Mucosa of stomach (tissue), 1 donor: ENCODE measurements at regions not wholly inside any gene's neighbourhood (a gene's known extent, or its start where the extent isn't known, plus 50 kb on each side); places are given as distances from the start of the nearest gene placed in this dataset.

Experiments used
- H3K27me3 ChIP-seq: one replicate; pipeline ENCODE4 v1.7.0; 2013; ENCODE audit warnings: mild to moderate bottlenecking, low read length; ENCODE audit not compliant: control insufficient read depth, insufficient read depth
- H3K36me3 ChIP-seq: one replicate; pipeline ENCODE4 v1.7.0; 2013; ENCODE audit warnings: low read length; ENCODE audit not compliant: control insufficient read depth, insufficient read depth
- H3K4me1 ChIP-seq: one replicate; pipeline ENCODE4 v1.7.0; 2013; ENCODE audit warnings: mild to moderate bottlenecking, low read length; ENCODE audit not compliant: control insufficient read depth, insufficient read depth
- H3K4me3 ChIP-seq: one replicate; pipeline ENCODE4 v1.7.0; 2013; ENCODE audit warnings: low read length
- H3K9ac ChIP-seq: one replicate; pipeline ENCODE4 v1.7.0; 2013; ENCODE audit warnings: mild to moderate bottlenecking, low read length, moderate library complexity
- H3K9me3 ChIP-seq: one replicate; pipeline ENCODE4 v1.7.0; 2013; ENCODE audit warnings: mild to moderate bottlenecking, low read length, moderate library complexity; ENCODE audit not compliant: control insufficient read depth
- donor health status: Pancreatic carcinoma.

GRCh38 chr22:48938741-48939140 is 888.9 kb downstream of the BRD1 start:
- Histone ChIP-seq H3K9ac (no peak overlapping the region), H3K27me3 (no peaks in the 10 kb centered on the region), H3K4me1 (no peaks in the 10 kb centered on the region), H3K36me3 (no peaks in the 10 kb centered on the region), H3K9me3 (no peaks in the 10 kb centered on the region), H3K4me3 (no peak overlapping the region)

- Histone ChIP-seq H3K9me3 (no peaks in the 10 kb centered on the region), H3K36me3 (no peaks in the 10 kb centered on the region), H3K4me3 (no peak overlapping the region), H3K9ac (no peak overlapping the region), H3K27me3 (no peaks in the 10 kb centered on the region), H3K4me1 (no peaks in the 10 kb centered on the region)
These were observed 890.5 kb downstream of the BRD1 start for GRCh38 chr22:48937032-48937639.

- Histone ChIP-seq H3K9ac (no peak overlapping the region), H3K9me3 (no peaks in the 10 kb centered on the region), H3K27me3 (no peaks in the 10 kb centered on the region), H3K4me3 (no peak overlapping the region), H3K36me3 (no peaks in the 10 kb centered on the region), H3K4me1 (no peaks in the 10 kb centered on the region)
These were observed 891.3 kb downstream of the BRD1 start for GRCh38 chr22:48936391-48936790.

- H3K9ac ChIP-seq: no peak overlapping the region
- H3K36me3 ChIP-seq: no peaks in the 10 kb centered on the region
- no peak overlapping the region for H3K4me3 ChIP-seq
- no peaks in the 10 kb centered on the region for H3K27me3 ChIP-seq
- H3K9me3 ChIP-seq: no peaks in the 10 kb centered on the region
- H3K4me1 ChIP-seq: no peaks in the 10 kb centered on the region
These were observed 893.2 kb downstream of the BRD1 start for GRCh38 chr22:48934446-48934845.

GRCh38 chr22:48931452-48931851 is 896.2 kb downstream of the BRD1 start:
- no peaks in the 10 kb centered on the region for H3K36me3 ChIP-seq
- H3K9ac ChIP-seq: no peak overlapping the region
- H3K9me3 ChIP-seq: no peaks in the 10 kb centered on the region
- no peaks in the 10 kb centered on the region for H3K27me3 ChIP-seq
- H3K4me3 ChIP-seq: no peak overlapping the region
- no peaks in the 10 kb centered on the region for H3K4me1 ChIP-seq

GRCh38 chr22:48929276-48929790 is 898.3 kb downstream of the BRD1 start:
- Histone ChIP-seq H3K9me3 (no peaks in the 10 kb centered on the region), H3K4me3 (no peak overlapping the region), H3K36me3 (no peaks in the 10 kb centered on the region), H3K9ac (no peak overlapping the region), H3K4me1 (no peaks in the 10 kb centered on the region), H3K27me3 (no peaks in the 10 kb centered on the region)

- no peaks in the 10 kb centered on the region for H3K4me1 ChIP-seq
- no peak overlapping the region for H3K9ac ChIP-seq
- no peaks in the 10 kb centered on the region for H3K9me3 ChIP-seq
- no peaks in the 10 kb centered on the region for H3K36me3 ChIP-seq
- H3K4me3 ChIP-seq: no peak overlapping the region
- no peaks in the 10 kb centered on the region for H3K27me3 ChIP-seq
These were observed 900.1 kb downstream of the BRD1 start for GRCh38 chr22:48927591-48927990.

GRCh38 chr22:48926643-48927042 is 901.0 kb downstream of the BRD1 start:
- no peaks in the 10 kb centered on the region for H3K36me3 ChIP-seq
- no peak overlapping the region for H3K9ac ChIP-seq
- no peaks in the 10 kb centered on the region for H3K9me3 ChIP-seq
- H3K4me3 ChIP-seq: no peak overlapping the region
- no peaks in the 10 kb centered on the region for H3K4me1 ChIP-seq
- H3K27me3 ChIP-seq: no peaks in the 10 kb centered on the region

GRCh38 chr22:48926136-48926535 is 901.5 kb downstream of the BRD1 start:
- Histone ChIP-seq H3K27me3 (no peaks in the 10 kb centered on the region), H3K9ac (no peak overlapping the region), H3K9me3 (no peaks in the 10 kb centered on the region), H3K4me3 (no peak overlapping the region), H3K36me3 (no peaks in the 10 kb centered on the region), H3K4me1 (no peaks in the 10 kb centered on the region)

- H3K4me3 ChIP-seq: no peak overlapping the region
- H3K9ac ChIP-seq: no peak overlapping the region
- H3K9me3 ChIP-seq: no peaks in the 10 kb centered on the region
- no peaks in the 10 kb centered on the region for H3K27me3 ChIP-seq
- no peaks in the 10 kb centered on the region for H3K4me1 ChIP-seq
- H3K36me3 ChIP-seq: no peaks in the 10 kb centered on the region
These were observed 902.2 kb downstream of the BRD1 start for GRCh38 chr22:48925450-48925849.

GRCh38 chr22:48923996-48924395 is 903.7 kb downstream of the BRD1 start:
- no peaks in the 10 kb centered on the region for H3K9me3 ChIP-seq
- H3K9ac ChIP-seq: no peak overlapping the region
- no peaks in the 10 kb centered on the region for H3K36me3 ChIP-seq
- H3K27me3 ChIP-seq: no peaks in the 10 kb centered on the region
- no peak overlapping the region for H3K4me3 ChIP-seq
- no peaks in the 10 kb centered on the region for H3K4me1 ChIP-seq

- no peak overlapping the region for H3K9ac ChIP-seq
- H3K4me3 ChIP-seq: no peak overlapping the region
- H3K4me1 ChIP-seq: no peaks in the 10 kb centered on the region
- no peaks in the 10 kb centered on the region for H3K36me3 ChIP-seq
- H3K27me3 ChIP-seq: no peaks in the 10 kb centered on the region
- H3K9me3 ChIP-seq: no peaks in the 10 kb centered on the region
These were observed 904.4 kb downstream of the BRD1 start for GRCh38 chr22:48923165-48923865.
